ENCODE measurements at regions not wholly inside any gene's neighbourhood (a gene's known extent, or its start where the extent isn't known, plus 50 kb on each side); places are given as distances from the start of the nearest gene placed in this dataset.

- DNase-seq (ENCODE audit: extremely low read depth, low read depth) = no peak
- no peak overlapping the region for H3K4me3 ChIP-seq (replicated peaks; ENCODE audit: low read depth, low read length)
- no peak for TF ChIP-seq CTCF (IDR thresholded peaks at IDR 0.05; ENCODE audit: low read depth, low read length, missing control alignments)
Observed at GRCh38 chr1:239644604-239645003, 258.2 kb downstream of the CHRM3 start.

- no peak overlapping the region for H3K4me3 ChIP-seq (replicated peaks; ENCODE audit: low read depth, low read length)
- TF ChIP-seq CTCF (IDR thresholded peaks at IDR 0.05; ENCODE audit: low read depth, low read length, missing control alignments) = no peak
- DNase-seq (ENCODE audit: extremely low read depth, low read depth) = no peak
Observed at GRCh38 chr1:239647045-239647444, 260.7 kb downstream of the CHRM3 start.

GRCh38 chr1:239647964-239648632, 261.7 kb downstream of the CHRM3 start:
- no peak for TF ChIP-seq CTCF (IDR thresholded peaks at IDR 0.05; ENCODE audit: low read depth, low read length, missing control alignments)
- DNase-seq (ENCODE audit: extremely low read depth, low read depth) = no peak
- no peak overlapping the region for H3K4me3 ChIP-seq (replicated peaks; ENCODE audit: low read depth, low read length)

GRCh38 chr1:239655023-239655422, 268.7 kb downstream of the CHRM3 start:
- no peak for TF ChIP-seq CTCF (IDR thresholded peaks at IDR 0.05; ENCODE audit: low read depth, low read length, missing control alignments)
- H3K4me3 ChIP-seq (replicated peaks; ENCODE audit: low read depth, low read length) = no peak overlapping the region
- DNase-seq (ENCODE audit: extremely low read depth, low read depth) = no peak

GRCh38 chr1:239657291-239657690, 270.9 kb downstream of the CHRM3 start:
- TF ChIP-seq CTCF (IDR thresholded peaks at IDR 0.05; ENCODE audit: low read depth, low read length, missing control alignments) = no peak

GRCh38 chr1:239662950-239663349, 276.6 kb downstream of the CHRM3 start:
- TF ChIP-seq CTCF (IDR thresholded peaks at IDR 0.05; ENCODE audit: low read depth, low read length, missing control alignments) = no peak
- no peak overlapping the region for H3K4me3 ChIP-seq (replicated peaks; ENCODE audit: low read depth, low read length)
- no peak for DNase-seq (ENCODE audit: extremely low read depth, low read depth)

More at GRCh38 chr1:239657291-239657690, 270.9 kb downstream of the CHRM3 start:
- H3K4me3 ChIP-seq (replicated peaks; ENCODE audit: low read depth, low read length) = no peak overlapping the region
- DNase-seq (ENCODE audit: extremely low read depth, low read depth) = no peak

GRCh38 chr1:239672256-239672655, 285.9 kb downstream of the CHRM3 start:
- TF ChIP-seq CTCF (IDR thresholded peaks at IDR 0.05; ENCODE audit: low read depth, low read length, missing control alignments) = no peak
- DNase-seq (ENCODE audit: extremely low read depth, low read depth) = no peak
- H3K4me3 ChIP-seq (replicated peaks; ENCODE audit: low read depth, low read length) = no peak overlapping the region

Data from HFF-Myc (cell line).